Keratinocyte (primary cell): ENCODE measurements at regions not wholly inside any gene's neighbourhood (a gene's known extent, or its start where the extent isn't known, plus 50 kb on each side); places are given as distances from the start of the nearest gene placed in this dataset.

ENCODE experiments used
- DNase-seq: peaks from one replicate; pipeline ENCODE4 v3.0.0-alpha.2; 2011; ENCODE audit warnings: low read depth, missing footprints, low spot score
- FAIRE-seq: peaks from 2 replicates; lab custom pipeline; 2011; peaks lifted over from hg19 to GRCh38; lab: Jason Lieb, UNC
- H2AFZ ChIP-seq: 2 replicates; pipeline ENCODE4 v1.6.0; 2012; ENCODE audit warnings: low read length, control low read depth, inconsistent platforms; ENCODE audit not compliant: control insufficient read depth
- H3K27ac ChIP-seq: 2 replicates; pipeline ENCODE4 v1.5.1; 2011; ENCODE audit warnings: low read length; ENCODE audit not compliant: control insufficient read depth, insufficient read depth
- H3K27me3 ChIP-seq: 3 replicates; pipeline ENCODE4 v1.6.0; 2011; ENCODE audit warnings: low read length; ENCODE audit not compliant: control insufficient read depth, insufficient read depth; ENCODE audit errors: extremely low read depth
- H3K36me3 ChIP-seq, 2 experiments: 2 replicates in 1 of 2; 3 replicates in 1 of 2; pipeline ENCODE4 v1.5.1; 2011; ENCODE audit warnings: low read length in 2 of 2, mild to moderate bottlenecking in 1 of 2; ENCODE audit not compliant: control insufficient read depth in 2 of 2, insufficient read depth in 2 of 2; ENCODE audit errors: extremely low read depth in 1 of 2
- H3K4me1 ChIP-seq: 3 replicates; pipeline ENCODE4 v1.5.1; 2011; ENCODE audit warnings: low read length; ENCODE audit not compliant: control insufficient read depth, insufficient read depth; ENCODE audit errors: extremely low read depth
- H3K4me2 ChIP-seq: 3 replicates; pipeline ENCODE4 v1.6.0; 2011; ENCODE audit warnings: low read depth, low read length; ENCODE audit not compliant: control insufficient read depth, insufficient read depth; ENCODE audit errors: extremely low read depth
- H3K4me3 ChIP-seq, 3 experiments: fragments of 200-600 bp in 1 of 3; sonication (generic) in 1 of 3; 2 replicates in 2 of 3; 3 replicates in 1 of 3; pipeline ENCODE4 v1.5.1; 2011 to 2016; ENCODE audit warnings: low read length in 3 of 3, mild to moderate bottlenecking in 3 of 3, control low read depth in 2 of 3, inconsistent platforms in 1 of 3, low read depth in 1 of 3, mixed read lengths in 1 of 3, mixed run types in 1 of 3, moderate library complexity in 1 of 3; ENCODE audit not compliant: control insufficient read depth in 2 of 3, insufficient read depth in 2 of 3; ENCODE audit errors: extremely low read depth in 1 of 3
- H3K79me2 ChIP-seq: 2 replicates; pipeline ENCODE4 v1.6.0; 2012; ENCODE audit warnings: low read length; ENCODE audit not compliant: control insufficient read depth, insufficient read depth
- H3K9ac ChIP-seq: 3 replicates; pipeline ENCODE4 v1.6.0; 2011; ENCODE audit warnings: low read length; ENCODE audit not compliant: control insufficient read depth, insufficient read depth; ENCODE audit errors: extremely low read depth
- H3K9me1 ChIP-seq: 3 replicates; pipeline ENCODE4 v1.6.0; 2011; ENCODE audit warnings: low read length; ENCODE audit not compliant: control insufficient read depth, insufficient read depth; ENCODE audit errors: extremely low read depth
- H3K9me3 ChIP-seq: 2 replicates; pipeline ENCODE4 v1.5.1; 2012; ENCODE audit warnings: low read depth, low read length; ENCODE audit not compliant: control insufficient read depth
- H4K20me1 ChIP-seq: 3 replicates; pipeline ENCODE4 v1.6.0; 2011; ENCODE audit warnings: low read length; ENCODE audit not compliant: control insufficient read depth, insufficient read depth; ENCODE audit errors: extremely low read depth
- EZH2 ChIP-seq: IDR thresholded peaks from one replicate; pipeline ENCODE4 v1.6.1; 2012; ENCODE audit warnings: inconsistent platforms, mild to moderate bottlenecking, low read length, moderate library complexity
- dilution Hi-C: fragments of 300-500 bp; cut with MboI; formaldehyde crosslinking; loops from one replicate; pipeline ENCODE4 v1.7.0; 2020; ENCODE audit warnings: low sequenced_read_pairs; ENCODE audit not compliant: extremely low pct_ligation_motif_present
- TF ChIP-seq, protein P1 (sequence below), 3 experiments: IDR thresholded peaks in 1 of 3; conservative IDR thresholded peaks in 1 of 3; optimal IDR thresholded peaks in 1 of 3; 2 replicates in 2 of 3; 3 replicates in 1 of 3; pipeline versions ENCODE3 to v1.5.1; 2011; ENCODE audit warnings: low read length in 3 of 3, mild to moderate bottlenecking in 3 of 3, moderate library complexity in 2 of 3, control low read depth in 1 of 3, inconsistent platforms in 1 of 3; ENCODE audit not compliant: insufficient read depth in 2 of 3; ENCODE audit errors: extremely low read depth in 1 of 3

DNA sequence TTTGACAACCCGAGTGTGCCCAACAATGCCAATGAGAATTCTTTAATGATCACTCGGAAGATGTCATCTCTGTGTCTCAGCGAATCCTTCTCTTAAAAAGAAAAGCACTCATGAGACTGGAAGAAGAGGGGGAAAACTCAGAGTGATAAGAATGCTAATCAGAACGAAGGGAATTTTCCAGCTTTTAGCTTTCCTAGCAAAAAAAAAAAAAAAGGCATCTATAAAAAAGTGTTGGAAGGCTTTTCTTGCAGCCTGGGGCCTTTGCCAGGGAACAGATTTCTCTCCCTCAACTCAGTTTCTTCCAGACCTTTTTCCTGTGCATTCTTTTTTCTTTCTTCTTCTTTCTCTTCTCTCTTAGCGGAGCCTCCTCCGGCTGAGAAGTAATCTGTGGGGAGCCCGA, 80.5 kb upstream of the NEO1 start:
- Histone ChIP-seq H3K9ac (no peak overlapping the region), H3K27me3 (no peaks in the 10 kb centered on the region)

GRCh38 chr15:72970933-72971760, 81.1 kb upstream of the NEO1 start:
- Histone ChIP-seq H4K20me1 (no peaks in the 10 kb centered on the region), H3K4me2 (no peak overlapping the region), H3K4me3 (no peak overlapping the region), H2AFZ (no peak overlapping the region), H3K27ac (no peak overlapping the region), H3K79me2 (no peaks in the 10 kb centered on the region), H3K27me3 (no peaks in the 10 kb centered on the region), H3K9me3 (no peaks in the 10 kb centered on the region), H3K9me1 (no peaks in the 10 kb centered on the region), H3K4me1 (no peaks in the 10 kb centered on the region), H3K36me3 (no peaks in the 10 kb centered on the region), H3K9ac (no peak overlapping the region)
- TF ChIP-seq, protein P1, sequence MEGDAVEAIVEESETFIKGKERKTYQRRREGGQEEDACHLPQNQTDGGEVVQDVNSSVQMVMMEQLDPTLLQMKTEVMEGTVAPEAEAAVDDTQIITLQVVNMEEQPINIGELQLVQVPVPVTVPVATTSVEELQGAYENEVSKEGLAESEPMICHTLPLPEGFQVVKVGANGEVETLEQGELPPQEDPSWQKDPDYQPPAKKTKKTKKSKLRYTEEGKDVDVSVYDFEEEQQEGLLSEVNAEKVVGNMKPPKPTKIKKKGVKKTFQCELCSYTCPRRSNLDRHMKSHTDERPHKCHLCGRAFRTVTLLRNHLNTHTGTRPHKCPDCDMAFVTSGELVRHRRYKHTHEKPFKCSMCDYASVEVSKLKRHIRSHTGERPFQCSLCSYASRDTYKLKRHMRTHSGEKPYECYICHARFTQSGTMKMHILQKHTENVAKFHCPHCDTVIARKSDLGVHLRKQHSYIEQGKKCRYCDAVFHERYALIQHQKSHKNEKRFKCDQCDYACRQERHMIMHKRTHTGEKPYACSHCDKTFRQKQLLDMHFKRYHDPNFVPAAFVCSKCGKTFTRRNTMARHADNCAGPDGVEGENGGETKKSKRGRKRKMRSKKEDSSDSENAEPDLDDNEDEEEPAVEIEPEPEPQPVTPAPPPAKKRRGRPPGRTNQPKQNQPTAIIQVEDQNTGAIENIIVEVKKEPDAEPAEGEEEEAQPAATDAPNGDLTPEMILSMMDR (optimal IDR thresholded peaks at IDR 0.05 in 1 of 3, IDR thresholded peaks at IDR 0.05 in 1 of 3, conservative IDR thresholded peaks at IDR 0.05 in 1 of 3; ENCODE audit: extremely low read depth in 1 of 3, insufficient read depth in 2 of 3, low read length in 3 of 3) = no peak
- no peak for TF ChIP-seq EZH2
- DNase-seq (no peak), FAIRE-seq (no peak)
- dilution Hi-C loops = no loop called here

More for the DNA sequence above, 80.5 kb upstream of the NEO1 start:
- no peaks in the 10 kb centered on the region for H4K20me1 ChIP-seq
- H3K9me1 ChIP-seq = no peaks in the 10 kb centered on the region
- H3K4me2 ChIP-seq = no peak overlapping the region
- no peak for TF ChIP-seq EZH2
- TF ChIP-seq, protein P1 (optimal IDR thresholded peaks at IDR 0.05 in 1 of 3, IDR thresholded peaks at IDR 0.05 in 1 of 3, conservative IDR thresholded peaks at IDR 0.05 in 1 of 3; ENCODE audit: extremely low read depth in 1 of 3, insufficient read depth in 2 of 3, low read length in 3 of 3) = no peak
- H3K36me3 ChIP-seq = no peaks in the 10 kb centered on the region
- H3K9me3 ChIP-seq = no peaks in the 10 kb centered on the region
- H3K4me3 ChIP-seq = no peak overlapping the region
- no peaks in the 10 kb centered on the region for H3K4me1 ChIP-seq
- H3K27ac ChIP-seq = no peak overlapping the region
- H2AFZ ChIP-seq = no peak overlapping the region
- FAIRE-seq = no peak
- DNase-seq = no peak
- dilution Hi-C loops = no loop called here
- no peaks in the 10 kb centered on the region for H3K79me2 ChIP-seq
